Large intestine (tissue), 3 donors: ENCODE measurements at regions not wholly inside any gene's neighbourhood (a gene's known extent, or its start where the extent isn't known, plus 50 kb on each side); places are given as distances from the start of the nearest gene placed in this dataset.
A peak's percentile ranks its signal among the peaks of the same experiment; 100 is the strongest.

Source experiments
- DNase-seq, 2 donors: peaks; one replicate each; pipeline versions ENCODE4 v3.0.0 to v3.0.0-alpha.2; 2013
- H3K27ac ChIP-seq: one replicate; pipeline ENCODE4 v1.5.1; 2013; ENCODE audit warnings: low read length
- H3K27me3 ChIP-seq: 2 replicates; pipeline ENCODE4 v1.6.1; 2013; ENCODE audit warnings: low read length; ENCODE audit not compliant: control insufficient read depth, insufficient read depth
- H3K36me3 ChIP-seq: 2 replicates; pipeline ENCODE4 v1.6.1; 2013; ENCODE audit warnings: low read length; ENCODE audit not compliant: control insufficient read depth, insufficient read depth
- H3K4me1 ChIP-seq: one replicate; pipeline ENCODE4 v1.6.1; 2013; ENCODE audit warnings: low read length; ENCODE audit not compliant: control insufficient read depth, insufficient read depth
- H3K4me3 ChIP-seq: one replicate; pipeline ENCODE4 v1.5.1; 2013; ENCODE audit warnings: low read length
- H3K9me3 ChIP-seq: one replicate; pipeline ENCODE4 v1.6.1; 2013; ENCODE audit warnings: mild to moderate bottlenecking, low read depth, low read length, moderate library complexity; ENCODE audit not compliant: control insufficient read depth
- WGBS: methylation state at CpG from one replicate; pipeline ENCODE4 v1.1.5; 2013; ENCODE audit warnings: low lambda C conversion rate; ENCODE audit not compliant: insufficient coverage; 5-methylcytosine and 5-hydroxymethylcytosine counted together

- 73% methylated on average over 2 of the region's 2 CpGs for WGBS
- Histone ChIP-seq H3K9me3 (no peaks in the 10 kb centered on the region), H3K27me3 (no peaks in the 10 kb centered on the region), H3K27ac (no peak overlapping the region), H3K4me1 (no peaks in the 10 kb centered on the region), H3K4me3 (no peak overlapping the region), H3K36me3 (no peaks in the 10 kb centered on the region)
- no peak for DNase-seq
Observed at GRCh38 chr3:163832547-163832946, 1245.7 kb downstream of the SI start.

- Histone ChIP-seq H3K36me3 (no peaks in the 10 kb centered on the region), H3K27me3 (no peaks in the 10 kb centered on the region), H3K4me1 (no peaks in the 10 kb centered on the region), H3K4me3 (no peak overlapping the region), H3K27ac (no peak overlapping the region), H3K9me3 (no peaks in the 10 kb centered on the region)
- WGBS: no CpG with 5 or more reads among the region's 1 CpG
- no peak for DNase-seq
Observed at GRCh38 chr3:163821841-163822240, 1256.5 kb downstream of the SI start.

GRCh38 chr3:163817015-163817414 lies 1261.3 kb downstream of the SI start:
- 87% methylated on average over 5 of the region's 6 CpGs for WGBS
- Histone ChIP-seq H3K27me3 (no peaks in the 10 kb centered on the region), H3K9me3 (no peaks in the 10 kb centered on the region), H3K36me3 (no peaks in the 10 kb centered on the region), H3K27ac (no peak overlapping the region), H3K4me1 (no peaks in the 10 kb centered on the region), H3K4me3 (no peak overlapping the region)
- DNase-seq: no peak

GRCh38 chr3:163813935-163814334 lies 1264.4 kb downstream of the SI start:
- DNase-seq: no peak
- peaks cover 4% of the 10 kb centered on the region for H3K4me1 ChIP-seq
- H3K27me3 ChIP-seq: no peaks in the 10 kb centered on the region
- H3K4me3 ChIP-seq: no peak overlapping the region
- H3K36me3 ChIP-seq: no peaks in the 10 kb centered on the region
- H3K27ac ChIP-seq: no peak overlapping the region
- no peaks in the 10 kb centered on the region for H3K9me3 ChIP-seq

GRCh38 chr3:163812006-163812405 lies 1266.3 kb downstream of the SI start:
- Histone ChIP-seq H3K36me3 (no peaks in the 10 kb centered on the region), H3K27me3 (no peaks in the 10 kb centered on the region), H3K4me3 (no peak overlapping the region), H3K4me1 (peaks cover 4% of the 10 kb centered on the region), H3K27ac (no peak overlapping the region), H3K9me3 (no peaks in the 10 kb centered on the region)
- 93% methylated on average over 3 of the region's 3 CpGs for WGBS
- DNase-seq: no peak

- no peak overlapping the region for H3K4me3 ChIP-seq
- WGBS: no CpG with 5 or more reads among the region's 4 CpGs
Observed at GRCh38 chr3:163809540-163809993, 1268.7 kb downstream of the SI start.

GRCh38 chr3:163786416-163786815 lies 1291.9 kb downstream of the SI start:
- DNase-seq: no peak
- Histone ChIP-seq H3K9me3 (no peaks in the 10 kb centered on the region), H3K27me3 (no peaks in the 10 kb centered on the region), H3K4me1 (no peaks in the 10 kb centered on the region), H3K36me3 (no peaks in the 10 kb centered on the region), H3K27ac (no peak overlapping the region), H3K4me3 (no peak overlapping the region)
- WGBS: no CpG with 5 or more reads among the region's 2 CpGs

More at GRCh38 chr3:163809540-163809993, 1268.7 kb downstream of the SI start:
- H3K36me3 ChIP-seq: no peaks in the 10 kb centered on the region
- no peaks in the 10 kb centered on the region for H3K27me3 ChIP-seq
- no peak overlapping the region for H3K27ac ChIP-seq
- no peaks in the 10 kb centered on the region for H3K9me3 ChIP-seq
- DNase-seq: peak in 1 of 2 donors; percentile 38
- H3K4me1 ChIP-seq: peaks cover 4% of the 10 kb centered on the region

GRCh38 chr3:163785693-163786092 lies 1292.6 kb downstream of the SI start:
- Histone ChIP-seq H3K36me3 (no peaks in the 10 kb centered on the region), H3K27me3 (no peaks in the 10 kb centered on the region), H3K9me3 (no peaks in the 10 kb centered on the region), H3K4me1 (no peaks in the 10 kb centered on the region), H3K4me3 (no peak overlapping the region), H3K27ac (no peak overlapping the region)
- DNase-seq: no peak

GRCh38 chr3:163779396-163780344 lies 1298.6 kb downstream of the SI start:
- 60% methylated on average over 2 of the region's 13 CpGs for WGBS
- H3K27me3 ChIP-seq: no peaks in the 10 kb centered on the region
- no peak overlapping the region for H3K4me3 ChIP-seq
- H3K4me1 ChIP-seq: no peaks in the 10 kb centered on the region
- no peak overlapping the region for H3K27ac ChIP-seq
- H3K36me3 ChIP-seq: no peaks in the 10 kb centered on the region
- H3K9me3 ChIP-seq: no peaks in the 10 kb centered on the region
- DNase-seq: peak in 1 of 2 donors; percentile 29

GRCh38 chr3:163776743-163777142 lies 1301.6 kb downstream of the SI start:
- Histone ChIP-seq H3K9me3 (no peaks in the 10 kb centered on the region), H3K4me3 (no peak overlapping the region), H3K4me1 (no peaks in the 10 kb centered on the region), H3K27ac (no peak overlapping the region), H3K27me3 (no peaks in the 10 kb centered on the region), H3K36me3 (no peaks in the 10 kb centered on the region)
- no peak for DNase-seq

GRCh38 chr3:163773136-163773535 lies 1305.2 kb downstream of the SI start:
- Histone ChIP-seq H3K4me3 (no peak overlapping the region), H3K4me1 (no peaks in the 10 kb centered on the region), H3K36me3 (no peaks in the 10 kb centered on the region), H3K27me3 (no peaks in the 10 kb centered on the region), H3K9me3 (no peaks in the 10 kb centered on the region), H3K27ac (no peak overlapping the region)
- no peak for DNase-seq
